Thymus (tissue), 11 donors: ENCODE measurements at regions not wholly inside any gene's neighbourhood (a gene's known extent, or its start where the extent isn't known, plus 50 kb on each side); places are given as distances from the start of the nearest gene placed in this dataset.
A peak's percentile ranks its signal among the peaks of the same experiment; 100 is the strongest.

Experiments used
- DNase-seq, 9 donors: peaks; one replicate each; pipeline ENCODE4 v3.0.0-alpha.2; 2013; ENCODE audit warnings: low spot score in 9 of 9, low read depth in 6 of 9, missing footprints in 1 of 9
- H3K27ac ChIP-seq, 2 donors: one replicate each; pipeline ENCODE4 v1.5.1; 2013; ENCODE audit warnings: control low read depth in 1 of 2, low read depth in 1 of 2, low read length in 1 of 2, mild to moderate bottlenecking in 1 of 2, moderate library complexity in 1 of 2
- H3K27me3 ChIP-seq, 2 donors: one replicate each; pipeline ENCODE4 v1.5.1; 2013; ENCODE audit warnings: low read length in 1 of 2; ENCODE audit not compliant: control insufficient read depth in 2 of 2, insufficient read depth in 1 of 2
- H3K36me3 ChIP-seq, 2 donors: one replicate each; pipeline ENCODE4 v1.5.1; 2013; ENCODE audit warnings: low read length in 1 of 2, mild to moderate bottlenecking in 1 of 2, moderate library complexity in 1 of 2; ENCODE audit not compliant: control insufficient read depth in 2 of 2, insufficient read depth in 2 of 2
- H3K4me1 ChIP-seq, 2 donors: one replicate each; pipeline ENCODE4 v1.5.1; 2013; ENCODE audit warnings: low read length in 2 of 2; ENCODE audit not compliant: control insufficient read depth in 2 of 2, insufficient read depth in 2 of 2
- H3K4me3 ChIP-seq, 2 donors: one replicate each; pipeline ENCODE4 v1.5.1; 2013; ENCODE audit warnings: low read length in 2 of 2, control low read depth in 1 of 2, mild to moderate bottlenecking in 1 of 2
- H3K9me3 ChIP-seq, 2 donors: one replicate each; pipeline ENCODE4 v1.5.1; 2013; ENCODE audit warnings: low read length in 1 of 2, mild to moderate bottlenecking in 1 of 2; ENCODE audit not compliant: control insufficient read depth in 2 of 2, insufficient read depth in 1 of 2
- WGBS: extraction: QIAGEN DNeasy Blood & Tissue Kit; methylation state at CpG from one replicate; pipeline ENCODE4 v1.1.7; 2013; 5-methylcytosine and 5-hydroxymethylcytosine counted together
- donor health status: healthy.

DNA sequence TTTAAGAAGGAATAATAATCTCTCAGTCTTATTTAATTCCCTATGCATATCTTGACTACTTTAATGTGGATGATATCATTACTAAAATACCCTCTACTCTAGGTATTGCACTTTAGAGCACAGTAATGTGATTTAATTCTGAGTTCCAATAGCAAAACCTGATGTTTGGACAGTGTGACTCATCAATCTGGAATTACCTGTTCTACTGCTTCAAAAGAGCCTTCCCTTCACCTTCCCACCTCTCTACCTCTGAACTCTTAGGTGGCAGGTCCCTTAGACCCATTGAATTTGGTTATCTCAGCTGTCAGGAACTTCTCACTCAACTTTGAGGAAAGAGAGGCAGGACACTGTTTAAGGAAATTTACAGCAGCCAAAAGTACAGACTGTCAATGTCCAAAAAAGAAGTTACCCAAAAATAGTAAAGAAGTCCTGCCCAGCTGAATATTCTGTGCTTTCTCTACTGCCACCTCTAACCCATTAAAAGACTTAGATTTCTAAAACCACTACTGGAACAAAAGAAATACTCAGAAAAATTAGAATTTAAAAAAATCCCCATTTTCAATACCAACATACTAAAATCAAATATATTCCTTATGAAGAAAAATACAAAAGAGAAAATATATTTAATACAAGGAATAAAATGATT is 123.1 kb upstream of the GPM6A start:
- DNase-seq = no peak

DNA sequence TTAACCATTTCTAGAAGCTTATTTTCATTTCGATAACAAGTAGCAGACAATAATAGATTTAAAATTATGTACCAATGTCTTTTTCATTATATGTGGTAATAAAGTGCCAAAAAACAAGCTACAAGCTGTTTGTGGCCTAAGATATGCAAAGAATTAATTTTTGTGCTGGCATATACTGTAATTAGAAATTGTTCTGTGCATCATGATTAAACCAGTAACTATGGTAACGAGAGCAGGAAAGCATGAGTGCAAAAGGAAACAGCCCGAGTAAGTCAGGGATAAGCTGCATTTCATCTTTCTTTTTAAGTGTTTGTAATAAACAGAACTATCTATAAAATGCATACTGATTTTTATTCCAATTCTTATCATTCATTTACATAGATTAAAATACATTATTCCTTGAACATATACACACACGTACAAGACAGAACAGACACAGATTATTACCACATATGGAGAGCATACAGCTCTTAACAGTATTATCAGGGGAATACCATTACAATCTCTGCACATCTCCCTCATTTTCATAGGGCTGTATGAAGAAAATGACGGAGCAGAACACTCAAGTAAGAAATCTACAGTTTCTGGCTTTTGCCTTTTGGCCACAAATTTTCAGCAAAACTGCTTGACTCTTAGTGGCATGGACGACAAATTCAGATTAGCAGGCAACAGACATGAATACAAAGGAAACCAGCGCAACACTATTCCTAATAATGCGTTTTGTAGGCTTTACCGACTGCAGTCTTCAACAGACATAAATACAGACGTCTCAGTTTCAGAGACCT is 121.3 kb upstream of the WDR17 start:
- DNase-seq = no peak
- Histone ChIP-seq H3K9me3 (no peaks in the 10 kb centered on the region), H3K27ac (no peak overlapping the region), H3K4me1 (no peaks in the 10 kb centered on the region), H3K27me3 (no peaks in the 10 kb centered on the region), H3K36me3 (no peaks in the 10 kb centered on the region), H3K4me3 (no peak overlapping the region)
- 89% methylated on average over 10 of the region's 10 CpGs for WGBS

More for the DNA sequence above, 123.1 kb upstream of the GPM6A start:
- H3K4me3 ChIP-seq = no peak overlapping the region
- no peaks in the 10 kb centered on the region for H3K27me3 ChIP-seq
- H3K9me3 ChIP-seq = no peaks in the 10 kb centered on the region
- H3K27ac ChIP-seq = no peak overlapping the region
- no peaks in the 10 kb centered on the region for H3K4me1 ChIP-seq
- H3K36me3 ChIP-seq = no peaks in the 10 kb centered on the region

DNA sequence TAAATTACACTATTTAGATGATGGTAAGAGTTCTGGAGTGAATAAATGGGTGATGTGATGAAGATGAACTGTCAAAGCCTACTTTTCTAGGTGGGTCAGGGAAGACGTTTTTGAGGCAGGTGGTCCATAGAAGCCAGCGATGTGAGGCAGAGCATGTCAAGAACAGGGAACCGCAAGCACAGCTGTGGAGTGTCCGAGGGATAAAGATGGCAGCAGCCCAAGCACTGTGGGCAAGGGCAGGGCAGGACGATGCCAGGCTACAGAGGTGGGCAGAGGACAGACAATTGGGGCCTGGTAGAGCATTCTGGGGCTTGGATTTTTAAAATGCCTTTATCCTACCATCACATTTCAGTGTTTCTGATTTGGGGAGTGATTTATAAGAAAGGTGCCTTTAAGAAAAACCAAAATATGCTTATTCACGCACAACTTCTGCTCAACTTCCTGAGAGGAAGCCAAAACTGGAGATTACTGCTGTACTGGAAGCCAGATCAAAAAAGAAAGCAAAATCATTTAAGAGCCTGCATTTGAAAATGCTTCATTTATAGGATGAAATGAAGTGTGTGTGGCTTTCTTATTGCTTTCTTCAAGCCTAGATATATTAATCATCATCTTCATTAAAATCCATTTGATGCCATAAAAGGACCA is 119.0 kb upstream of the WDR17 start:
- DNase-seq = peak in 1 of 9 donors; percentile 14
- Histone ChIP-seq H3K27me3 (no peaks in the 10 kb centered on the region), H3K36me3 (no peaks in the 10 kb centered on the region), H3K4me1 (no peaks in the 10 kb centered on the region), H3K27ac (no peak overlapping the region), H3K4me3 (no peak overlapping the region), H3K9me3 (no peaks in the 10 kb centered on the region)
- WGBS = 5% methylated on average over 6 of the region's 6 CpGs

DNA sequence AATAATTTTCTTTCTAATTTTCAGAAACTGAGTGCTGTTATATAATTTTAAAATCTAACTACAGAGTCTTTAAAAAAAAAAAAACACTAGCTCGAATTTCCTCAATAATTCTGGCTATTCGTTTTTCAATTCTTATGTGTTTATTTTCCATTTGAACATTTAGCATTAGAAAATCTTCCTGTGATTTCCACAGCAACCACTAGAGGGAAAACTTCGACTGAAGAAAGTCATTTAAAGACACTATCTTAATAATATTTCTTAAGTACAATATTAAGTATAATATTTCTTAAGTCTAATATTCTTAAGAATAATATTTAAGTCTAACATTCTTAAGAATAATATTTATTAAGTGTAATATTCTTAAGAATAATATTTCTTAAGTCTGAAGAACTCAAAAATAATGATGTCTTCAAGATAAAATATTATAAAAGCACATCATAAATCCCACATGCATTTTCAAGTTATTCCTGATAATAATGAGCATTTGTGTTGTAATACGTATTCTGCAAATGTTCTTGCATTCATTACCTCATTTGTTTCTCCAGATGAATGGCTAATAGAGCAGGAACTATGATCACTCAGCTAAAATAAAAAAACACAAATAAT is 118.4 kb upstream of the WDR17 start:
- no peak overlapping the region for H3K4me3 ChIP-seq
- no peak overlapping the region for H3K27ac ChIP-seq
- no peaks in the 10 kb centered on the region for H3K9me3 ChIP-seq
- peak in 4 of 9 donors; percentile 6 to 40 (median 18) for DNase-seq
- 9% methylated on average over 4 of the region's 4 CpGs for WGBS
- H3K4me1 ChIP-seq = no peaks in the 10 kb centered on the region
- no peaks in the 10 kb centered on the region for H3K36me3 ChIP-seq
- H3K27me3 ChIP-seq = no peaks in the 10 kb centered on the region

DNA sequence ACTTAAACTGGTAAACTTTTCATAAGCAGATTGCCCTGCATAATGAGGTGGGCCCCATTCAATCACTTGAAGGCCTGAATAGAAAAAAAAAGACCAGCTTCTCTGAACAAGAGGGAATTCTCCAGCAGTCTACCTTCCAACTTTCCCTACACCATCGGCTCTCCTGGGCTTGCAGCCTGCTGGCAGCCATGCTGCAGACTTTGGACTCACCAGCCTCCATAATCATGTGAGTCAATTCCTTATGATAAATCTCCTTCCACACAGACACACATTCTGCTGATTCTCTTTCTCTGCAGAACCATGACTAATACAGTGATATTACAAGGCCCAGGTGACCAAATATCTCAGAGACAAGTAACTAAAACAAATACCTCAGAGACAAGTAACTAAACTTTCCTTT is 113.8 kb upstream of the WDR17 start:
- no peaks in the 10 kb centered on the region for H3K36me3 ChIP-seq
- no peaks in the 10 kb centered on the region for H3K4me1 ChIP-seq
- WGBS = 97% methylated on average over 1 of the region's 1 CpG
- H3K27me3 ChIP-seq = no peaks in the 10 kb centered on the region
- H3K27ac ChIP-seq = no peak overlapping the region
- no peaks in the 10 kb centered on the region for H3K9me3 ChIP-seq
- no peak for DNase-seq
- no peak overlapping the region for H3K4me3 ChIP-seq

DNA sequence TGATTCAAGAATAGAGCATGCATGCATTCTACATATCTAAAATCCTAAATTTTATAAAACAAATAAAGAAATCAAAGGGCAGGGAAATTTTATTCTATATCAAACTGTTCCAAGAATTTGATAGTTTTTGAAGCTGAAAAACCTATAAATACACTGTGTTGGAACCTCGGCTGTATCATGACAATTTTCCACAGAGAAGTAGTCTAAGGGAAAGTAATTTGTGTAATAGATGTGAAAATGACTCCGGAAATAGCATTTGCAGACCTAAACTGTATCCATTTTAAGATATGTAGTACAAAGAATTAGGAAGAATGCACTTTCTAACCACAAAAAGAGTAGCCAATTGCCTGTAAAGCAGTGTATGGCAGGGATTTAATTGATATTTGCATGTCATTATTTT is 112.5 kb upstream of the WDR17 start:
- Histone ChIP-seq H3K27me3 (no peaks in the 10 kb centered on the region), H3K27ac (no peak overlapping the region), H3K9me3 (no peaks in the 10 kb centered on the region), H3K4me3 (no peak overlapping the region), H3K36me3 (no peaks in the 10 kb centered on the region), H3K4me1 (no peaks in the 10 kb centered on the region)
- no peak for DNase-seq
- 95% methylated on average over 2 of the region's 2 CpGs for WGBS

DNA sequence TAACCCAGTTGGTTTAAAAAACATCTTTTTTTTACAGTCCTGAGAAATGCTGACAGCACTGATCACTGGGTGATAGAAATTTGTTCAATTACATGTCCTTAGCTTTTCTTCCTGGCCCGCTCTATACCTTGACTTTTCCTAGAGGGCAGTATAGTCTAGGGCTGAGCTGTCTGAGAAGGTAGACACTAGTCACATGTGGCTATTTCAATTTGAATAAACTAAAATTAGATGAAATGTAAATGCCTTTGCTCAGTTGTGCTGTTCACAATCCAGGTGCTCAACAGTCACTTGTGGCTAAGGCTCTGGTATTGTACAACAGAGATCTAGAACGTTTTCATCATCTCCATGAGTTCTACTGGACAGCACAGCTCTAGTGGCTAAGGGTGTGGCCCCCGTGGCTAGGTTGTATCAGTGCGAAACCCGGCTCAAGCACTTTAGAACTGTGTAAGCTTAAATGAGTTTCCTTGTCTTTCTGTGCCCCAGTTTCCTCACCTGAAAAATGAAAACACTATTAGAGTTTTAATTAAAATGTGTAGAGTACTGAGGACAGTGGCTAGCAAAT is 111.6 kb upstream of the WDR17 start:
- WGBS = 93% methylated on average over 5 of the region's 5 CpGs

DNA sequence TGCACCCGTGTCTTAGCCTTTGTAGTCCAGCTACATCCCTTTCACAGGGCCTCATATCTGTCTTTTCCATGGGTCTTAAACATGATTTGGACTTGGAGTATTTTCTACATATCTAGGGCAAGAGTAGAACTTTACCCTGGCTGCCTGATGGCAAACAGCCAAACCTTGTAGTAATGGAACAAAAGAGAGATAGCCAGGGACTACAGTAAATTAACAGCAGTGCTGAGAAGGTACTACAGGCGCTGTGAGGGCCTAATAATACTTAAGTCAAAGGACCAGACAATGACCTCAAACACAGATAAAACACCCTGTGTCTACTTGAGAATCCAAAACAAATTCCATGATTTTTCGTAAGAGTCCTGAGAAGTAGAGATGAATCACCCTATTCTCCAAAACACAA is 111.0 kb upstream of the WDR17 start:
- Histone ChIP-seq H3K4me1 (no peaks in the 10 kb centered on the region), H3K27ac (no peak overlapping the region), H3K4me3 (no peak overlapping the region), H3K27me3 (no peaks in the 10 kb centered on the region), H3K9me3 (no peaks in the 10 kb centered on the region), H3K36me3 (no peaks in the 10 kb centered on the region)
- 96% methylated on average over 3 of the region's 3 CpGs for WGBS
- DNase-seq = no peak

More for the DNA sequence above, 111.6 kb upstream of the WDR17 start:
- peak in 1 of 9 donors; percentile 8 for DNase-seq
- H3K4me1 ChIP-seq = no peaks in the 10 kb centered on the region
- no peaks in the 10 kb centered on the region for H3K27me3 ChIP-seq
- H3K27ac ChIP-seq = no peak overlapping the region
- H3K4me3 ChIP-seq = no peak overlapping the region
- no peaks in the 10 kb centered on the region for H3K36me3 ChIP-seq
- H3K9me3 ChIP-seq = no peaks in the 10 kb centered on the region

DNA sequence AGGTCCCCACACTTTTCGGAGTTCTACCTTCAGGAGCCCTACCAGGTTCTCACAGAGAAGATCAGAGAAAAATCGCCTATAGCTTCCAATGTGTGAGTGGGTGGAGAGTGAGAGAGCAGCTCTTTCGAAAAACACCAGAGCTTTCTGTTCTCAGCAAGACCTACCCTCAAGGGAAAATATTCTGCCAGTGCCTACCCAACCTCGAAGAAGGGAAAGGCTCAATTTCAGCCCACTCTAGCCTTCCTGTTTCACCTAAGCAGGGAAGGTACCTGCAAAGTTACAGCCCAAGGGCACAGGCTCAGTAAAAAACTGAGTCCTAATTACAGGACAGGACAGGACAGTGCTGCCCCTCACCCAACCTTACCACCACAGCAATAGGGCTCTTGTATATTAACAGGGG is 104.0 kb upstream of the WDR17 start:
- Histone ChIP-seq H3K4me1 (no peaks in the 10 kb centered on the region), H3K27ac (no peak overlapping the region), H3K9me3 (peaks cover 0 to 1% of the 10 kb centered on the region in 2 donors), H3K4me3 (no peak overlapping the region), H3K36me3 (no peaks in the 10 kb centered on the region), H3K27me3 (no peaks in the 10 kb centered on the region)
- no peak for DNase-seq
- WGBS = 86% methylated on average over 4 of the region's 4 CpGs
